OCI-LY1 (cell line): ENCODE measurements at regions not wholly inside any gene's neighbourhood (a gene's known extent, or its start where the extent isn't known, plus 50 kb on each side); places are given as distances from the start of the nearest gene placed in this dataset.

Experiments
- H2AFZ ChIP-seq: fragments of 200-600 bp; sonication (generic), shearing (Covaris generic); 2 replicates; pipeline ENCODE4 v1.6.0; 2014; ENCODE audit warnings: antibody characterized with exemption, mild to moderate bottlenecking, low read length
- H3F3A ChIP-seq: fragments of 200-600 bp; sonication (generic), shearing (Covaris generic); 2 replicates; pipeline ENCODE4 v1.6.0; 2014; ENCODE audit warnings: mild to moderate bottlenecking, antibody characterized with exemption, low read length, moderate library complexity; ENCODE audit not compliant: insufficient read depth
- H3K27ac ChIP-seq: fragments of 200-600 bp; sonication (generic); 2 replicates; pipeline ENCODE4 v1.5.1; 2014; ENCODE audit warnings: low read length, mixed run types, mild to moderate bottlenecking, low read depth; ENCODE audit not compliant: poor library complexity, severe bottlenecking
- H3K27me3 ChIP-seq: fragments of 200-600 bp; sonication (generic); 2 replicates; pipeline ENCODE4 v1.6.0; 2014; ENCODE audit warnings: antibody characterized with exemption, mild to moderate bottlenecking, low read length, moderate library complexity; ENCODE audit not compliant: insufficient read depth
- H3K36me3 ChIP-seq: fragments of 200-600 bp; sonication (generic); 2 replicates; pipeline ENCODE4 v1.6.1; 2014; ENCODE audit warnings: mild to moderate bottlenecking, antibody characterized with exemption, low read length, moderate library complexity, mixed read lengths; ENCODE audit not compliant: insufficient read depth
- H3K4me1 ChIP-seq: fragments of 200-600 bp; sonication (generic); 2 replicates; pipeline ENCODE4 v1.5.1; 2014; ENCODE audit warnings: mild to moderate bottlenecking, low read length, moderate library complexity; ENCODE audit not compliant: insufficient read depth, severe bottlenecking
- H3K4me2 ChIP-seq: fragments of 200-600 bp; sonication (generic), shearing (Covaris generic); 2 replicates; pipeline ENCODE4 v1.6.1; 2014; ENCODE audit warnings: low read length
- H3K4me3 ChIP-seq: fragments of 200-600 bp; sonication (generic); 2 replicates; pipeline ENCODE4 v1.5.1; 2014; ENCODE audit warnings: low read length, low read depth, mild to moderate bottlenecking, mixed read lengths; ENCODE audit not compliant: poor library complexity, severe bottlenecking
- H3K79me2 ChIP-seq: fragments of 200-600 bp; shearing (Covaris generic); 2 replicates; pipeline ENCODE4 v1.6.1; 2016; ENCODE audit warnings: mixed run types, low read length, mixed read lengths; ENCODE audit not compliant: insufficient read depth
- H3K9ac ChIP-seq: fragments of 200-600 bp; sonication (generic), shearing (Covaris generic); 2 replicates; pipeline ENCODE4 v1.6.1; 2014; ENCODE audit warnings: mild to moderate bottlenecking, low read length, mixed read lengths
- H3K9me2 ChIP-seq: fragments of 200-600 bp; sonication (generic), shearing (Covaris generic); 2 replicates; pipeline ENCODE4 v1.6.1; 2014; ENCODE audit warnings: low read depth, mild to moderate bottlenecking, low read length, mixed read lengths
- H3K9me3 ChIP-seq: fragments of 200-600 bp; shearing (Covaris generic); 2 replicates; pipeline ENCODE4 v1.6.1; 2014; ENCODE audit warnings: low read length, mixed read lengths
- H4K20me1 ChIP-seq: fragments of 200-600 bp; sonication (generic), shearing (Covaris generic); 2 replicates; pipeline ENCODE4 v1.6.0; 2016; ENCODE audit warnings: mild to moderate bottlenecking, low read length; ENCODE audit not compliant: insufficient read depth
- EZH2 ChIP-seq: fragments of 200-600 bp; sonication (generic), shearing (Covaris generic); IDR thresholded peaks from 2 replicates; pipeline ENCODE4 v1.8.0; 2017; ENCODE audit warnings: borderline replicate concordance, mixed run types, mild to moderate bottlenecking, antibody characterized with exemption, low read length, moderate library complexity, mixed read lengths
- TF ChIP-seq, protein P1 (sequence below): fragments of 200-600 bp; sonication (generic), shearing (Covaris generic); IDR thresholded peaks from 2 replicates; pipeline ENCODE4 v1.5.1; 2017; ENCODE audit warnings: mild to moderate bottlenecking, antibody characterized with exemption, low read length, moderate library complexity, mixed read lengths

DNA sequence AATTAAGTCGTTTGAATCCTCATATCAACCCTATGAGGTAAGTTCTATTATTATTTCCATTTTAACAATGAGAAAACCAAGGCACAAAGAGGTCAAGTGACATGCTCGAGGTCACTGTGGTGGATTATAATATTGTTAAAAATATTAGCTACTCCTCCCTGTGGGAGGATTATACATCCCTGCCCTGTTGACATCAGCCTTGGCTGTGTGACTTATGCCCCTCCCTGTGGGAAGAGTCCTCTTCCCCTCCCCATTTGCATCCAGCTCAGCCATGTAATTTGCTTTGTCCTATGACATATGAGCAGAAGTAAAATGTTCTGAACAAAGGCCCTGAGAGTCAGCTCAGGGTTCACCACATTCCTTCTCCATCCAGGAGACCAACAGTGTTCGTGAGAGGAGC is 152.7 kb upstream of the ZIC3 start:
- H3K36me3 ChIP-seq = no peaks in the 10 kb centered on the region
- no peak overlapping the region for H3K27ac ChIP-seq
- no peaks in the 10 kb centered on the region for H4K20me1 ChIP-seq
- H3K4me3 ChIP-seq = no peak overlapping the region
- H3K4me2 ChIP-seq = no peak overlapping the region
- no peaks in the 10 kb centered on the region for H3K27me3 ChIP-seq
- H3K4me1 ChIP-seq = no peaks in the 10 kb centered on the region
- H3K9me2 ChIP-seq = no peaks in the 10 kb centered on the region
- TF ChIP-seq, protein P1, sequence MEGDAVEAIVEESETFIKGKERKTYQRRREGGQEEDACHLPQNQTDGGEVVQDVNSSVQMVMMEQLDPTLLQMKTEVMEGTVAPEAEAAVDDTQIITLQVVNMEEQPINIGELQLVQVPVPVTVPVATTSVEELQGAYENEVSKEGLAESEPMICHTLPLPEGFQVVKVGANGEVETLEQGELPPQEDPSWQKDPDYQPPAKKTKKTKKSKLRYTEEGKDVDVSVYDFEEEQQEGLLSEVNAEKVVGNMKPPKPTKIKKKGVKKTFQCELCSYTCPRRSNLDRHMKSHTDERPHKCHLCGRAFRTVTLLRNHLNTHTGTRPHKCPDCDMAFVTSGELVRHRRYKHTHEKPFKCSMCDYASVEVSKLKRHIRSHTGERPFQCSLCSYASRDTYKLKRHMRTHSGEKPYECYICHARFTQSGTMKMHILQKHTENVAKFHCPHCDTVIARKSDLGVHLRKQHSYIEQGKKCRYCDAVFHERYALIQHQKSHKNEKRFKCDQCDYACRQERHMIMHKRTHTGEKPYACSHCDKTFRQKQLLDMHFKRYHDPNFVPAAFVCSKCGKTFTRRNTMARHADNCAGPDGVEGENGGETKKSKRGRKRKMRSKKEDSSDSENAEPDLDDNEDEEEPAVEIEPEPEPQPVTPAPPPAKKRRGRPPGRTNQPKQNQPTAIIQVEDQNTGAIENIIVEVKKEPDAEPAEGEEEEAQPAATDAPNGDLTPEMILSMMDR = no peak
- no peak for TF ChIP-seq EZH2
- no peaks in the 10 kb centered on the region for H3K9me3 ChIP-seq
- no peaks in the 10 kb centered on the region for H3K79me2 ChIP-seq
- H3F3A ChIP-seq = no peaks in the 10 kb centered on the region
- no peak overlapping the region for H2AFZ ChIP-seq
- no peak overlapping the region for H3K9ac ChIP-seq

DNA sequence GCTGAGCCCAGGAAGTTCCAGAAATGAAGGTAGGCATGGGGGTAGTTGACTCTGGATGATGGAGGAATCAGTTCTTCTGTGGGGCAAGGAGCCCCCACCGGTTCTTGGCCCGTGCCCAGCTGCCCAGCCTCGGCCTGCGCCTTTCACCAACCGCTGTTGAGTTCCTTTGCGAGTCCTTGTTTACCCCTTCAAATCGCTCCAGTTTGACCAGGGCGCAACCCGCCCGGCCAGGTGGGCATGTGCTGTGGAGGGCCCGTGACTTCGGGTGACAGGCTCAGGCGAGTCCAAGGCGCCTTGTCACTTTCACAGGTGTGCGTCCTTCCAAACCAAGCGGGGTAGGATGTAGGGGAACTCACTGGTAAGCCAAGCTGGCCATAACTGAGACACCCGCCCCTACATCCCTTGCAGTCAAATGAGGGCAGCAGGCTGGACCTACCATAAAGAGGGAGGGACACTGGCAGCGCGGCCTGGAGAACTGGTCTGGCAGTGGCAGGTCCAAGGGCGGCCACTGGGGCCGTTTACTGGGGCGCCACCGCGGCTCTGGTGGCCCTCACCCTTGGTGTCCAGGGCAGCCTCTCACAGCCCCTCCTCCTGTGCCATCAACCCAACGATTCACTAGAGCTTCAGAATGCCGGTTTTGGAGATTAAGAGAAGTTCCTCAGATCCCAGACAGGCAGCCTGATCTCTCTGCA is 160.3 kb upstream of the ZIC3 start:
- H2AFZ ChIP-seq = no peak overlapping the region
- H3K79me2 ChIP-seq = no peaks in the 10 kb centered on the region
- no peaks in the 10 kb centered on the region for H4K20me1 ChIP-seq

DNA sequence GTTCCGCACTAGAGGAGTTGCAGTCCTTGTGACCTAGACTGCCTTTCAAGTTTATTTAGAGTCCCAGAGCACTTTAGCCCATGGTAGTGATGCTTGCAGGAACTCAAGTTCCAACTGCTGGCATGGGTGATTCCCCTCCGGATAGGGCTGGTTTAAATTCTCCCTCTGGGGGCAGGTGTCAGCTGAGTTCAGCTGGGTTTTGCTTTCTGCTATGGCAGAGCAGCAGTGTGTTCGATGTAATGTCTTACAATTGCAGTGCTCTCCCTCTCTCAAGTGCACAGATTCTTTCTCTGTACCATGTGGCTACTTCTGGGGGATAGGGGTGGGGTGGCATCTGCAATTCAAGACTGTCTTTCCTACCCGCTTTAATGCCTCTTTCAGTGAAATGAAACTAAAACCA is 164.8 kb upstream of the ZIC3 start:
- Histone ChIP-seq H3K9me2 (no peaks in the 10 kb centered on the region), H3K4me2 (no peak overlapping the region), H3K9ac (no peak overlapping the region), H3K4me3 (no peak overlapping the region), H3K27me3 (no peaks in the 10 kb centered on the region), H2AFZ (no peak overlapping the region), H3K79me2 (no peaks in the 10 kb centered on the region), H3F3A (no peaks in the 10 kb centered on the region), H3K4me1 (no peaks in the 10 kb centered on the region), H3K9me3 (no peaks in the 10 kb centered on the region), H3K27ac (no peak overlapping the region), H3K36me3 (no peaks in the 10 kb centered on the region), H4K20me1 (no peaks in the 10 kb centered on the region)
- TF ChIP-seq, protein P1 = no peak
- no peak for TF ChIP-seq EZH2

More for the DNA sequence above, 160.3 kb upstream of the ZIC3 start:
- Histone ChIP-seq H3K9me3 (no peaks in the 10 kb centered on the region), H3K9me2 (no peaks in the 10 kb centered on the region), H3K27ac (no peak overlapping the region), H3K4me1 (no peaks in the 10 kb centered on the region), H3K4me3 (no peak overlapping the region), H3K36me3 (no peaks in the 10 kb centered on the region), H3K9ac (no peak overlapping the region), H3K4me2 (no peak overlapping the region), H3K27me3 (no peaks in the 10 kb centered on the region), H3F3A (no peaks in the 10 kb centered on the region)
- no peak for TF ChIP-seq EZH2
- TF ChIP-seq, protein P1 = no peak
